ENCODE measurements at regions not wholly inside any gene's neighbourhood (a gene's known extent, or its start where the extent isn't known, plus 50 kb on each side); places are given as distances from the start of the nearest gene placed in this dataset.
A peak's percentile ranks its signal among the peaks of the same experiment; 100 is the strongest.

DNA sequence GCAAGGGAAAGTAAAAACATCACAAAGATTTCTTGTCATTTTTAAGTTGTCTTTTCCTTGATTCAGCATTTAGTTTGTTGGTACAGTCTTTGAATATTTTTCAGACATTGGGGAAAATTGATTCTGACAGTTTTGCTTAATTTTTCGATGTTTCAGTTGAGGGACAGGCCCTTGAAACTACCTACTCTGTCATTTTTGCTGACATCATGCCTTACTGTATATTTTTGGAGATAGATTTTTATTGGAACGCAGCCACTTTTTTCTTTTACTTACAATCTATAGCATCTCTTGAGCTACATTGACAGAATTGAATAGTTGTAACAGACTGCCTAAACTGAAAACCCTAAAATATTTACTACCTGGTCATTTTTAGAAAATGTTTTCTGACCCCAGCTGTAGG, 297.1 kb upstream of the KIF2B start:
- no peaks in the 10 kb centered on the region for H3K36me3 Mint-ChIP-seq (ENCODE audit: insufficient read depth, unreplicated experiment)
- H3K9me3 ChIP-seq: no peaks in the 10 kb centered on the region
- no peaks in the 10 kb centered on the region for H3K36me3 ChIP-seq (ENCODE audit: control insufficient read depth, insufficient read depth, low read length)
- no peak for DNase-seq
- no peak for TF ChIP-seq CTCF (IDR thresholded peaks at IDR 0.05; ENCODE audit: insufficient read depth in 1 of 2, low read depth in 1 of 2, low read length in 1 of 2, severe bottlenecking in 1 of 2, unreplicated experiment in 1 of 2)
- no peak overlapping the region for H3K4me3 ChIP-seq (ENCODE audit: low read depth, low read length)
- CTCF ChIA-PET: no interaction called here
- BruUV-seq (replicated peaks): no TSS peak
- H3K4me1 Mint-ChIP-seq (ENCODE audit: low read depth, unreplicated experiment): no peaks in the 10 kb centered on the region
- H3K4me1 ChIP-seq: no peaks in the 10 kb centered on the region
- H3K9me3 Mint-ChIP-seq (ENCODE audit: unreplicated experiment): peaks cover 8% of the 10 kb centered on the region
- POLR2A ChIA-PET: no interaction called here
- no peaks in the 10 kb centered on the region for H3K27me3 Mint-ChIP-seq (ENCODE audit: insufficient read depth, unreplicated experiment)
- no peaks in the 10 kb centered on the region for H3K27me3 ChIP-seq (replicated peaks; ENCODE audit: control insufficient read depth, insufficient read depth, low read length)
- no peak overlapping the region for H3K4me3 Mint-ChIP-seq (ENCODE audit: unreplicated experiment)
- no peak overlapping the region for H3K27ac Mint-ChIP-seq (ENCODE audit: unreplicated experiment)
- intact Hi-C loops (cut with micrococcal nuclease; ENCODE audit: unreplicated experiment): no loop called here

GRCh38 chr17:53516636-53517035, 306.1 kb upstream of the KIF2B start:
- no peaks in the 10 kb centered on the region for H3K36me3 Mint-ChIP-seq (ENCODE audit: insufficient read depth, unreplicated experiment)
- no peak overlapping the region for H3K4me3 Mint-ChIP-seq (ENCODE audit: unreplicated experiment)
- H3K36me3 ChIP-seq (ENCODE audit: control insufficient read depth, insufficient read depth, low read length): no peaks in the 10 kb centered on the region
- H3K27me3 Mint-ChIP-seq (ENCODE audit: insufficient read depth, unreplicated experiment): peaks cover 4% of the 10 kb centered on the region
- H3K9me3 Mint-ChIP-seq (ENCODE audit: unreplicated experiment): no peaks in the 10 kb centered on the region
- no peak overlapping the region for H3K27ac Mint-ChIP-seq (ENCODE audit: unreplicated experiment)
- H3K27me3 ChIP-seq (replicated peaks; ENCODE audit: control insufficient read depth, insufficient read depth, low read length): no peaks in the 10 kb centered on the region
- BruUV-seq (replicated peaks): no TSS peak
- intact Hi-C loops (cut with micrococcal nuclease; ENCODE audit: unreplicated experiment): loop anchor here (1.0 kb wide), 1 partner anchor 434 kb away; no protein-coding TSS in a partner anchor
- DNase-seq: peak in 1 of 2 experiments; percentile 8
- no peaks in the 10 kb centered on the region for H3K4me1 ChIP-seq
- TF ChIP-seq CTCF (IDR thresholded peaks at IDR 0.05; ENCODE audit: insufficient read depth in 1 of 2, low read depth in 1 of 2, low read length in 1 of 2, severe bottlenecking in 1 of 2, unreplicated experiment in 1 of 2): peak in 1 of 2 experiments; percentile 8
- POLR2A ChIA-PET: no interaction called here
- H3K4me3 ChIP-seq (ENCODE audit: low read depth, low read length): no peak overlapping the region
- no peaks in the 10 kb centered on the region for H3K4me1 Mint-ChIP-seq (ENCODE audit: low read depth, unreplicated experiment)
- no peaks in the 10 kb centered on the region for H3K9me3 ChIP-seq
- CTCF ChIA-PET: no interaction called here

GRCh38 chr17:53499277-53499676, 323.4 kb upstream of the KIF2B start:
- H3K4me3 ChIP-seq (ENCODE audit: low read depth, low read length): no peak overlapping the region
- no peaks in the 10 kb centered on the region for H3K4me1 Mint-ChIP-seq (ENCODE audit: low read depth, unreplicated experiment)
- H3K36me3 Mint-ChIP-seq (ENCODE audit: insufficient read depth, unreplicated experiment): no peaks in the 10 kb centered on the region
- H3K4me3 Mint-ChIP-seq (ENCODE audit: unreplicated experiment): no peak overlapping the region
- H3K27ac Mint-ChIP-seq (ENCODE audit: unreplicated experiment): no peak overlapping the region
- no peaks in the 10 kb centered on the region for H3K27me3 Mint-ChIP-seq (ENCODE audit: insufficient read depth, unreplicated experiment)
- POLR2A ChIA-PET: no interaction called here
- H3K4me1 ChIP-seq: no peaks in the 10 kb centered on the region
- intact Hi-C loops (cut with micrococcal nuclease; ENCODE audit: unreplicated experiment): no loop called here
- H3K27me3 ChIP-seq (replicated peaks; ENCODE audit: control insufficient read depth, insufficient read depth, low read length): no peaks in the 10 kb centered on the region
- TF ChIP-seq CTCF (IDR thresholded peaks at IDR 0.05; ENCODE audit: insufficient read depth in 1 of 2, low read depth in 1 of 2, low read length in 1 of 2, severe bottlenecking in 1 of 2, unreplicated experiment in 1 of 2): no peak
- H3K9me3 ChIP-seq: no peaks in the 10 kb centered on the region
- BruUV-seq (replicated peaks): no TSS peak
- H3K9me3 Mint-ChIP-seq (ENCODE audit: unreplicated experiment): no peaks in the 10 kb centered on the region
- CTCF ChIA-PET: no interaction called here
- H3K36me3 ChIP-seq (ENCODE audit: control insufficient read depth, insufficient read depth, low read length): no peaks in the 10 kb centered on the region
- no peak for DNase-seq

Data from Caco-2 (cell line).